GM12878 (cell line): ENCODE measurements at regions not wholly inside any gene's neighbourhood (a gene's known extent, or its start where the extent isn't known, plus 50 kb on each side); places are given as distances from the start of the nearest gene placed in this dataset.
A peak's percentile ranks its signal among the peaks of the same experiment; 100 is the strongest.

Experiments
- ATF7 ChIP-seq: fragments of 450-650 bp; IDR thresholded peaks from 2 replicates; pipeline ENCODE4 v1.6.1; 2016; ENCODE audit warnings: low read depth, mild to moderate bottlenecking
- CBFB ChIP-seq: IDR thresholded peaks from 2 replicates; pipeline ENCODE4 v1.6.1; 2016; ENCODE audit warnings: antibody characterized with exemption, low read depth
- CEBPB ChIP-seq, 2 experiments: fragments of 150-350 bp in 1 of 2; IDR thresholded peaks; 2 replicates each; pipeline ENCODE4 v1.6.1; 2012 to 2014; ENCODE audit warnings: low read depth in 2 of 2, low read length in 2 of 2, borderline replicate concordance in 1 of 2, inconsistent platforms in 1 of 2
- EED ChIP-seq: sonication (generic); IDR thresholded peaks from 2 replicates; pipeline ENCODE4 v1.6.1; 2016; ENCODE audit warnings: antibody characterized with exemption, low read depth
- HCFC1 ChIP-seq: fragments of 150-350 bp; IDR thresholded peaks from 2 replicates; pipeline ENCODE4 v1.6.1; 2014; ENCODE audit warnings: low read length
- IKZF1 ChIP-seq: fragments of 450-650 bp; conservative IDR thresholded peaks from 2 replicates; pipeline ENCODE4 v1.6.1; 2017; ENCODE audit warnings: antibody characterized with exemption, mild to moderate bottlenecking
- MTA3 ChIP-seq: IDR thresholded peaks from 2 replicates; pipeline ENCODE4 v1.6.1; 2012; ENCODE audit warnings: low read length, inconsistent platforms, borderline replicate concordance
- NFIC ChIP-seq: IDR thresholded peaks from 2 replicates; pipeline ENCODE4 v1.6.1; 2012; ENCODE audit warnings: low read depth, mild to moderate bottlenecking, inconsistent platforms, low read length, moderate library complexity
- PAX5 ChIP-seq: IDR thresholded peaks from 2 replicates; pipeline ENCODE4 v1.6.1; 2011; ENCODE audit warnings: low read depth, low read length, borderline replicate concordance
- WRNIP1 ChIP-seq: IDR thresholded peaks from 2 replicates; pipeline ENCODE4 v1.6.1; 2011; ENCODE audit warnings: low read depth, low read length, improper control_type of control experiment, borderline replicate concordance
- ZNF207 ChIP-seq: fragments of 450-650 bp; IDR thresholded peaks from 2 replicates; pipeline ENCODE4 v1.6.1; 2014; ENCODE audit warnings: antibody characterized with exemption, mild to moderate bottlenecking, borderline replicate concordance
- TF ChIP-seq, protein P1 (sequence below): fragments of 450-650 bp; formaldehyde crosslinking; IDR thresholded peaks from 2 replicates; pipeline ENCODE4 v1.4.0; 2022; ENCODE audit warnings: mild to moderate bottlenecking, moderate library complexity
- TF ChIP-seq, protein P2 (sequence below): fragments of 450-650 bp; IDR thresholded peaks from 2 replicates; pipeline ENCODE4 v1.6.1; 2016; ENCODE audit warnings: mild to moderate bottlenecking
- TF ChIP-seq, protein P3 (sequence below): IDR thresholded peaks from 2 replicates; pipeline ENCODE4 v1.6.1; 2011; ENCODE audit warnings: low read depth, mild to moderate bottlenecking, low read length, moderate library complexity, borderline replicate concordance; ENCODE audit errors: extremely low read depth

DNA sequence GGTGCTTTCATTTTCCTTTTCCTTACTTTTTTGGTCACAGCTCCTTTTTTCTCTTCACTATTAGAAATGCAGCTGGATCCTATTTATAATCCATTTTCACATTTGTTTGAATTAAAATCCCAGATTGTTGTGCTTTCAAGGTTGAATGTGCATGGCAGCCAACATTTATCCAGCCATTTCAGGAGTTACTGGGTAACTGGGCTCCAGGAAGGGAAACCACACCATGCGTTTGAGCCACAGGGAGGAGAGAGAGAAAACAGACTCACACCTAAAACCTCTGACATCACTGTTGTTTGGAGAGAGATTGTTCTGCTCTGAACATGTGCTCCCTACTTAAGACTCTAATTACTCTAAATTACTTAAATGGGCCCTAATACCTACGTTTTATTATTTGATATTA, 173.4 kb downstream of the BMP2 start (continued):
- TF ChIP-seq, protein P1, sequence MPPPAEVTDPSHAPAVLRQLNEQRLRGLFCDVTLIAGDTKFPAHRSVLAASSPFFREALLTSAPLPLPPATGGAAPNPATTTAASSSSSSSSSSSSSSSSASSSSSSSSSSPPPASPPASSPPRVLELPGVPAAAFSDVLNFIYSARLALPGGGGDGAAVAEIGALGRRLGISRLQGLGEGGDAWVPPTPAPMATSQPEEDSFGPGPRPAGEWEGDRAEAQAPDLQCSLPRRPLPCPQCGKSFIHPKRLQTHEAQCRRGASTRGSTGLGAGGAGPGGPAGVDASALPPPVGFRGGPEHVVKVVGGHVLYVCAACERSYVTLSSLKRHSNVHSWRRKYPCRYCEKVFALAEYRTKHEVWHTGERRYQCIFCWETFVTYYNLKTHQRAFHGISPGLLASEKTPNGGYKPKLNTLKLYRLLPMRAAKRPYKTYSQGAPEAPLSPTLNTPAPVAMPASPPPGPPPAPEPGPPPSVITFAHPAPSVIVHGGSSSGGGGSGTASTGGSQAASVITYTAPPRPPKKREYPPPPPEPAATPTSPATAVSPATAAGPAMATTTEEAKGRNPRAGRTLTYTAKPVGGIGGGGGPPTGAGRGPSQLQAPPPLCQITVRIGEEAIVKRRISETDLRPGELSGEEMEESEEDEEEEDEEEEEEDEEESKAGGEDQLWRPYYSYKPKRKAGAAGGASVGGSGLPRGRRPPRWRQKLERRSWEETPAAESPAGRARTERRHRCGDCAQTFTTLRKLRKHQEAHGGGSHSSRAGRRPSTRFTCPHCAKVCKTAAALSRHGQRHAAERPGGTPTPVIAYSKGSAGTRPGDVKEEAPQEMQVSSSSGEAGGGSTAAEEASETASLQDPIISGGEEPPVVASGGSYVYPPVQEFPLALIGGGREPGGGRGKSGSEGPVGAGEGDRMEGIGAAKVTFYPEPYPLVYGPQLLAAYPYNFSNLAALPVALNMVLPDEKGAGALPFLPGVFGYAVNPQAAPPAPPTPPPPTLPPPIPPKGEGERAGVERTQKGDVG (CRISPR knock-in tag): no peak
- TF ChIP-seq, protein P2, sequence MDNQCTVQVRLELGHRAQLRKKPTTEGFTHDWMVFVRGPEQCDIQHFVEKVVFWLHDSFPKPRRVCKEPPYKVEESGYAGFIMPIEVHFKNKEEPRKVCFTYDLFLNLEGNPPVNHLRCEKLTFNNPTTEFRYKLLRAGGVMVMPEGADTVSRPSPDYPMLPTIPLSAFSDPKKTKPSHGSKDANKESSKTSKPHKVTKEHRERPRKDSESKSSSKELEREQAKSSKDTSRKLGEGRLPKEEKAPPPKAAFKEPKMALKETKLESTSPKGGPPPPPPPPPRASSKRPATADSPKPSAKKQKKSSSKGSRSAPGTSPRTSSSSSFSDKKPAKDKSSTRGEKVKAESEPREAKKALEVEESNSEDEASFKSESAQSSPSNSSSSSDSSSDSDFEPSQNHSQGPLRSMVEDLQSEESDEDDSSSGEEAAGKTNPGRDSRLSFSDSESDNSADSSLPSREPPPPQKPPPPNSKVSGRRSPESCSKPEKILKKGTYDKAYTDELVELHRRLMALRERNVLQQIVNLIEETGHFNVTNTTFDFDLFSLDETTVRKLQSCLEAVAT: no peak
- TF ChIP-seq WRNIP1 (no peak), MTA3 (no peak), EED (no peak), ATF7 (peak; percentile 40; the same call in 1 of the 2 replicates), ZNF207 (no peak), PAX5 (no peak), IKZF1 (peak; percentile 44; the same call in 1 of the 2 replicates), NFIC (no peak), CEBPB (IDR thresholded peaks at IDR 0.05; ENCODE audit: borderline replicate concordance in 1 of 2, low read depth in 2 of 2, low read length in 2 of 2) (no peak), CBFB (no peak), HCFC1 (no peak)
- TF ChIP-seq, protein P3, sequence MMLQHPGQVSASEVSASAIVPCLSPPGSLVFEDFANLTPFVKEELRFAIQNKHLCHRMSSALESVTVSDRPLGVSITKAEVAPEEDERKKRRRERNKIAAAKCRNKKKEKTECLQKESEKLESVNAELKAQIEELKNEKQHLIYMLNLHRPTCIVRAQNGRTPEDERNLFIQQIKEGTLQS: no peak
